ENCODE measurements at regions not wholly inside any gene's neighbourhood (a gene's known extent, or its start where the extent isn't known, plus 50 kb on each side); places are given as distances from the start of the nearest gene placed in this dataset.

- Mint-ChIP-seq H3K36me3 (ENCODE audit: insufficient read depth, unreplicated experiment) (no peaks in the 10 kb centered on the region), H3K27me3 (ENCODE audit: insufficient read depth, unreplicated experiment) (no peaks in the 10 kb centered on the region), H3K9me3 (ENCODE audit: unreplicated experiment) (no peaks in the 10 kb centered on the region), H3K27ac (ENCODE audit: low read depth, unreplicated experiment) (no peak overlapping the region), H3K4me3 (ENCODE audit: unreplicated experiment) (no peak overlapping the region), H3K4me1 (ENCODE audit: insufficient read depth, unreplicated experiment) (no peaks in the 10 kb centered on the region)
- no peak for DNase-seq (ENCODE audit: unreplicated experiment)
- intact Hi-C loops (cut with micrococcal nuclease), result no loop called here
- CTCF ChIA-PET, result interaction anchor here (0.6 to 0.9 kb wide), 2 partner anchors 10 to 118 kb away, joined by 4 to 7 read pairs; no protein-coding TSS in a partner anchor
- no peak for TF ChIP-seq CTCF (IDR thresholded peaks at IDR 0.05; ENCODE audit: unreplicated experiment)
- BruUV-seq (replicated peaks), result no TSS peak
- POLR2A ChIA-PET, result no interaction called here
Observed at GRCh38 chr2:156134887-156135286, 197.6 kb downstream of the NR4A2 start.

GRCh38 chr2:156132941-156133340, 199.6 kb downstream of the NR4A2 start:
- DNase-seq (ENCODE audit: unreplicated experiment), result no peak
- intact Hi-C loops (cut with micrococcal nuclease), result no loop called here
- Mint-ChIP-seq H3K27me3 (ENCODE audit: insufficient read depth, unreplicated experiment) (no peaks in the 10 kb centered on the region), H3K4me1 (ENCODE audit: insufficient read depth, unreplicated experiment) (no peaks in the 10 kb centered on the region), H3K36me3 (ENCODE audit: insufficient read depth, unreplicated experiment) (no peaks in the 10 kb centered on the region), H3K27ac (ENCODE audit: low read depth, unreplicated experiment) (no peak overlapping the region), H3K9me3 (ENCODE audit: unreplicated experiment) (no peaks in the 10 kb centered on the region), H3K4me3 (ENCODE audit: unreplicated experiment) (no peak overlapping the region)
- ChIA-PET CTCF (no interaction called here), POLR2A (no interaction called here)
- TF ChIP-seq CTCF (IDR thresholded peaks at IDR 0.05; ENCODE audit: unreplicated experiment), result no peak
- no TSS peak for BruUV-seq (replicated peaks)

- CTCF ChIA-PET, result no interaction called here
- POLR2A ChIA-PET, result no interaction called here
- intact Hi-C loops (cut with micrococcal nuclease), result no loop called here
Observed at GRCh38 chr2:156132130-156132529, 200.4 kb downstream of the NR4A2 start.

GRCh38 chr2:156129227-156129626, 203.3 kb downstream of the NR4A2 start:
- Mint-ChIP-seq H3K36me3 (ENCODE audit: insufficient read depth, unreplicated experiment) (no peaks in the 10 kb centered on the region), H3K4me3 (ENCODE audit: unreplicated experiment) (no peak overlapping the region), H3K9me3 (ENCODE audit: unreplicated experiment) (no peaks in the 10 kb centered on the region), H3K27me3 (ENCODE audit: insufficient read depth, unreplicated experiment) (no peaks in the 10 kb centered on the region), H3K4me1 (ENCODE audit: insufficient read depth, unreplicated experiment) (no peaks in the 10 kb centered on the region), H3K27ac (ENCODE audit: low read depth, unreplicated experiment) (no peak overlapping the region)
- ChIA-PET CTCF (interaction anchor here (0.7 to 1.1 kb wide), 3 partner anchors 10 to 1499 kb away, joined by 3 to 4 read pairs (median 3); partner anchors contain the start of gene ACVR1C), POLR2A (no interaction called here)
- TF ChIP-seq CTCF (IDR thresholded peaks at IDR 0.05; ENCODE audit: unreplicated experiment), result no peak
- intact Hi-C loops (cut with micrococcal nuclease), result no loop called here
- BruUV-seq (replicated peaks), result no TSS peak
- no peak for DNase-seq (ENCODE audit: unreplicated experiment)

More at GRCh38 chr2:156132130-156132529, 200.4 kb downstream of the NR4A2 start:
- no peak overlapping the region for H3K27ac Mint-ChIP-seq (ENCODE audit: low read depth, unreplicated experiment)
- BruUV-seq (replicated peaks), result no TSS peak
- TF ChIP-seq CTCF (IDR thresholded peaks at IDR 0.05; ENCODE audit: unreplicated experiment), result no peak
- no peak for DNase-seq (ENCODE audit: unreplicated experiment)
- H3K4me1 Mint-ChIP-seq (ENCODE audit: insufficient read depth, unreplicated experiment), result no peaks in the 10 kb centered on the region
- no peak overlapping the region for H3K4me3 Mint-ChIP-seq (ENCODE audit: unreplicated experiment)
- H3K27me3 Mint-ChIP-seq (ENCODE audit: insufficient read depth, unreplicated experiment), result no peaks in the 10 kb centered on the region
- no peaks in the 10 kb centered on the region for H3K36me3 Mint-ChIP-seq (ENCODE audit: insufficient read depth, unreplicated experiment)
- no peaks in the 10 kb centered on the region for H3K9me3 Mint-ChIP-seq (ENCODE audit: unreplicated experiment)

All from MCF 10A (cell line).